Activated CD4-positive, alpha-beta memory T cell treated with anti-CD3 and anti-CD28 coated beads for 36 hours (primary cell): ENCODE measurements at regions not wholly inside any gene's neighbourhood (a gene's known extent, or its start where the extent isn't known, plus 50 kb on each side); places are given as distances from the start of the nearest gene placed in this dataset.

Source experiments
- CTCF ChIA-PET: fragments of 350-600 bp; sonication (Branson Sonifier 250); formaldehyde crosslinking; loops from one replicate; lab custom pipeline; 2021; ENCODE audit warnings: antibody characterized with exemption, inconsistent platforms; lab: Charles Lee
- POLR2A ChIA-PET: fragments of 350-600 bp; sonication (Branson Sonifier 250); formaldehyde crosslinking; loops from one replicate; lab custom pipeline; 2021; ENCODE audit warnings: antibody characterized with exemption; lab: Charles Lee
- DNase-seq: peaks from one replicate; pipeline ENCODE4 v3.0.0-alpha.2; 2020
- H3K27ac Mint-ChIP-seq: one replicate; pipeline ENCODE4 v1.8.0; 2021; ENCODE audit warnings: mixed read lengths
- H3K27me3 Mint-ChIP-seq: one replicate; pipeline ENCODE4 v1.8.0; 2021; ENCODE audit warnings: mixed read lengths
- H3K36me3 Mint-ChIP-seq: one replicate; pipeline ENCODE4 v1.8.0; 2021; ENCODE audit warnings: mixed read lengths
- H3K4me1 Mint-ChIP-seq: one replicate; pipeline ENCODE4 v1.8.0; 2021; ENCODE audit warnings: low read depth, mixed read lengths
- H3K4me3 Mint-ChIP-seq: one replicate; pipeline ENCODE4 v1.8.0; 2021; ENCODE audit warnings: mild to moderate bottlenecking, mixed read lengths
- H3K9me3 Mint-ChIP-seq: one replicate; pipeline ENCODE4 v1.8.0; 2021; ENCODE audit warnings: mixed read lengths
- intact Hi-C: fragments of 100-400 bp; cut with micrococcal nuclease; formaldehyde crosslinking; loops from one replicate; pipeline ENCODE4 v1.15.1; 2023

- POLR2A ChIA-PET: no interaction called here
- no peak overlapping the region for H3K4me3 Mint-ChIP-seq
- intact Hi-C loops: no loop called here
- no peak overlapping the region for H3K27ac Mint-ChIP-seq
- H3K4me1 Mint-ChIP-seq: no peaks in the 10 kb centered on the region
- no peaks in the 10 kb centered on the region for H3K27me3 Mint-ChIP-seq
- peaks cover 33% of the 10 kb centered on the region for H3K9me3 Mint-ChIP-seq
- CTCF ChIA-PET: no interaction called here
- DNase-seq: no peak
- H3K36me3 Mint-ChIP-seq: no peaks in the 10 kb centered on the region
Measured at GRCh38 chr11:38323961-38324761, 1726.1 kb upstream of the RAG2 start.

- DNase-seq: no peak
- intact Hi-C loops: no loop called here
- H3K4me3 Mint-ChIP-seq: no peak overlapping the region
- no peaks in the 10 kb centered on the region for H3K4me1 Mint-ChIP-seq
- CTCF ChIA-PET: no interaction called here
- POLR2A ChIA-PET: no interaction called here
- H3K27ac Mint-ChIP-seq: no peak overlapping the region
- H3K36me3 Mint-ChIP-seq: no peaks in the 10 kb centered on the region
- no peaks in the 10 kb centered on the region for H3K27me3 Mint-ChIP-seq
- peaks cover 35% of the 10 kb centered on the region for H3K9me3 Mint-ChIP-seq
Measured at GRCh38 chr11:38315151-38315550, 1717.1 kb upstream of the RAG2 start.

GRCh38 chr11:38307455-38307854 lies 1709.4 kb upstream of the RAG2 start:
- DNase-seq: no peak
- Mint-ChIP-seq H3K4me1 (no peaks in the 10 kb centered on the region), H3K27me3 (no peaks in the 10 kb centered on the region), H3K9me3 (peaks cover 18% of the 10 kb centered on the region), H3K27ac (no peak overlapping the region), H3K4me3 (no peak overlapping the region), H3K36me3 (no peaks in the 10 kb centered on the region)
- intact Hi-C loops: no loop called here
- ChIA-PET CTCF (no interaction called here), POLR2A (no interaction called here)

GRCh38 chr11:38305682-38306081 lies 1707.6 kb upstream of the RAG2 start:
- no peaks in the 10 kb centered on the region for H3K36me3 Mint-ChIP-seq
- H3K27ac Mint-ChIP-seq: no peak overlapping the region
- H3K27me3 Mint-ChIP-seq: no peaks in the 10 kb centered on the region
- ChIA-PET POLR2A (no interaction called here), CTCF (no interaction called here)
- H3K9me3 Mint-ChIP-seq: peaks cover 16% of the 10 kb centered on the region
- no peak for DNase-seq
- intact Hi-C loops: no loop called here
- no peak overlapping the region for H3K4me3 Mint-ChIP-seq
- no peaks in the 10 kb centered on the region for H3K4me1 Mint-ChIP-seq

GRCh38 chr11:38304926-38305325 lies 1706.9 kb upstream of the RAG2 start:
- ChIA-PET POLR2A (no interaction called here), CTCF (no interaction called here)
- H3K27me3 Mint-ChIP-seq: no peaks in the 10 kb centered on the region
- no peak overlapping the region for H3K4me3 Mint-ChIP-seq
- DNase-seq: no peak
- H3K27ac Mint-ChIP-seq: no peak overlapping the region
- peaks cover 10% of the 10 kb centered on the region for H3K9me3 Mint-ChIP-seq
- no peaks in the 10 kb centered on the region for H3K4me1 Mint-ChIP-seq
- H3K36me3 Mint-ChIP-seq: no peaks in the 10 kb centered on the region
- intact Hi-C loops: no loop called here

- Mint-ChIP-seq H3K27ac (no peak overlapping the region), H3K4me1 (no peaks in the 10 kb centered on the region), H3K27me3 (no peaks in the 10 kb centered on the region), H3K9me3 (peaks cover 7% of the 10 kb centered on the region), H3K4me3 (no peak overlapping the region), H3K36me3 (no peaks in the 10 kb centered on the region)
- DNase-seq: no peak
- intact Hi-C loops: no loop called here
- ChIA-PET CTCF (no interaction called here), POLR2A (no interaction called here)
Measured at GRCh38 chr11:38302564-38302963, 1704.5 kb upstream of the RAG2 start.

GRCh38 chr11:38300570-38300969 lies 1702.5 kb upstream of the RAG2 start:
- POLR2A ChIA-PET: no interaction called here
- Mint-ChIP-seq H3K36me3 (no peaks in the 10 kb centered on the region), H3K9me3 (peaks cover 9% of the 10 kb centered on the region), H3K4me3 (no peak overlapping the region), H3K4me1 (no peaks in the 10 kb centered on the region), H3K27me3 (no peaks in the 10 kb centered on the region), H3K27ac (no peak overlapping the region)
- CTCF ChIA-PET: no interaction called here
- intact Hi-C loops: no loop called here
- no peak for DNase-seq

GRCh38 chr11:38296211-38296776 lies 1698.3 kb upstream of the RAG2 start:
- no peaks in the 10 kb centered on the region for H3K4me1 Mint-ChIP-seq
- no peak overlapping the region for H3K27ac Mint-ChIP-seq
- no peaks in the 10 kb centered on the region for H3K36me3 Mint-ChIP-seq
- intact Hi-C loops: no loop called here
- peaks cover 15% of the 10 kb centered on the region for H3K9me3 Mint-ChIP-seq
- CTCF ChIA-PET: no interaction called here
- no peaks in the 10 kb centered on the region for H3K27me3 Mint-ChIP-seq
- no peak overlapping the region for H3K4me3 Mint-ChIP-seq
- POLR2A ChIA-PET: no interaction called here
- no peak for DNase-seq

- no peak overlapping the region for H3K27ac Mint-ChIP-seq
- no peak for DNase-seq
- ChIA-PET POLR2A (no interaction called here), CTCF (no interaction called here)
- H3K36me3 Mint-ChIP-seq: no peaks in the 10 kb centered on the region
- peaks cover 9% of the 10 kb centered on the region for H3K9me3 Mint-ChIP-seq
- no peaks in the 10 kb centered on the region for H3K27me3 Mint-ChIP-seq
- no peaks in the 10 kb centered on the region for H3K4me1 Mint-ChIP-seq
- intact Hi-C loops: no loop called here
- no peak overlapping the region for H3K4me3 Mint-ChIP-seq
Measured at GRCh38 chr11:38282718-38283117, 1684.7 kb upstream of the RAG2 start.

GRCh38 chr11:38278457-38279141 lies 1680.6 kb upstream of the RAG2 start:
- intact Hi-C loops: no loop called here
- POLR2A ChIA-PET: no interaction called here
- no peak for DNase-seq
- Mint-ChIP-seq H3K4me3 (no peak overlapping the region), H3K9me3 (peaks cover 9% of the 10 kb centered on the region), H3K27me3 (no peaks in the 10 kb centered on the region), H3K4me1 (no peaks in the 10 kb centered on the region), H3K36me3 (no peaks in the 10 kb centered on the region), H3K27ac (no peak overlapping the region)
- CTCF ChIA-PET: no interaction called here

- ChIA-PET CTCF (no interaction called here), POLR2A (no interaction called here)
- DNase-seq: no peak
- Mint-ChIP-seq H3K4me1 (no peaks in the 10 kb centered on the region), H3K4me3 (no peak overlapping the region), H3K36me3 (no peaks in the 10 kb centered on the region), H3K9me3 (peaks cover 15% of the 10 kb centered on the region), H3K27ac (no peak overlapping the region), H3K27me3 (no peaks in the 10 kb centered on the region)
- intact Hi-C loops: no loop called here
Measured at GRCh38 chr11:38274031-38274430, 1676.0 kb upstream of the RAG2 start.

- no peaks in the 10 kb centered on the region for H3K4me1 Mint-ChIP-seq
- ChIA-PET POLR2A (no interaction called here), CTCF (no interaction called here)
- H3K4me3 Mint-ChIP-seq: no peak overlapping the region
- no peaks in the 10 kb centered on the region for H3K27me3 Mint-ChIP-seq
- no peak for DNase-seq
- no peak overlapping the region for H3K27ac Mint-ChIP-seq
- intact Hi-C loops: no loop called here
- H3K36me3 Mint-ChIP-seq: no peaks in the 10 kb centered on the region
- peaks cover 14% of the 10 kb centered on the region for H3K9me3 Mint-ChIP-seq
Measured at GRCh38 chr11:38272376-38272775, 1674.3 kb upstream of the RAG2 start.

- intact Hi-C loops: no loop called here
- Mint-ChIP-seq H3K27ac (no peak overlapping the region), H3K36me3 (no peaks in the 10 kb centered on the region), H3K9me3 (peaks cover 22% of the 10 kb centered on the region), H3K27me3 (no peaks in the 10 kb centered on the region), H3K4me3 (no peak overlapping the region), H3K4me1 (no peaks in the 10 kb centered on the region)
- ChIA-PET CTCF (no interaction called here), POLR2A (no interaction called here)
- DNase-seq: no peak
Measured at GRCh38 chr11:38266691-38267090, 1668.7 kb upstream of the RAG2 start.
